Caco-2 (cell line): ENCODE measurements at regions not wholly inside any gene's neighbourhood (a gene's known extent, or its start where the extent isn't known, plus 50 kb on each side); places are given as distances from the start of the nearest gene placed in this dataset.

Source experiments
- BruUV-seq: library from RNA; stranded (reverse); fragments of 400-500 nt; replicated peaks from 2 replicates; lab custom pipeline; 2021; lab: Mats Ljungman, UMichigan
- CTCF ChIA-PET: fragments of 300-600 bp; sonication (Branson Sonifier 250); formaldehyde crosslinking; loops from one replicate; lab custom pipeline; 2022; ENCODE audit warnings: antibody characterized with exemption; lab: Charles Lee
- POLR2A ChIA-PET: fragments of 300-600 bp; sonication (Branson Sonifier 250); formaldehyde crosslinking; loops from one replicate; lab custom pipeline; 2022; ENCODE audit warnings: antibody characterized with exemption; lab: Charles Lee
- DNase-seq, 2 experiments: peaks; one replicate each; pipeline versions ENCODE4 v3.0.0 to v3.0.0-alpha.2; 2020 to 2022
- H3K27me3 ChIP-seq: replicated peaks from 2 replicates; pipeline ENCODE4 v1.6.0; 2011; ENCODE audit warnings: low read length; ENCODE audit not compliant: control insufficient read depth, insufficient read depth
- H3K36me3 ChIP-seq: 2 replicates; pipeline ENCODE4 v1.5.1; 2011; ENCODE audit warnings: low read length; ENCODE audit not compliant: control insufficient read depth, insufficient read depth
- H3K4me1 ChIP-seq: fragments of 250-450 bp; sonication (Bioruptor Pico); 2 replicates; pipeline ENCODE4 v1.5.1; 2020; ENCODE audit warnings: mild to moderate bottlenecking
- H3K4me3 ChIP-seq: 2 replicates; pipeline ENCODE4 v1.5.1; 2011; ENCODE audit warnings: low read depth, mild to moderate bottlenecking, control low read depth, low read length
- H3K9me3 ChIP-seq: fragments of 250-450 bp; sonication (Bioruptor Pico); 2 replicates; pipeline ENCODE4 v1.5.1; 2020; ENCODE audit warnings: mild to moderate bottlenecking, moderate library complexity
- H3K27ac Mint-ChIP-seq: one replicate; pipeline ENCODE4 v1.8.0; 2022; ENCODE audit warnings: mixed read lengths; ENCODE audit not compliant: unreplicated experiment
- H3K27me3 Mint-ChIP-seq: one replicate; pipeline ENCODE4 v1.8.0; 2022; ENCODE audit warnings: mixed read lengths; ENCODE audit not compliant: insufficient read depth, unreplicated experiment
- H3K36me3 Mint-ChIP-seq: one replicate; pipeline ENCODE4 v1.8.0; 2022; ENCODE audit warnings: mild to moderate bottlenecking, mixed read lengths; ENCODE audit not compliant: insufficient read depth, unreplicated experiment
- H3K4me1 Mint-ChIP-seq: one replicate; pipeline ENCODE4 v1.8.0; 2022; ENCODE audit warnings: low read depth, mixed read lengths; ENCODE audit not compliant: unreplicated experiment
- H3K4me3 Mint-ChIP-seq: one replicate; pipeline ENCODE4 v1.8.0; 2022; ENCODE audit warnings: mild to moderate bottlenecking, moderate library complexity, mixed read lengths; ENCODE audit not compliant: unreplicated experiment
- H3K9me3 Mint-ChIP-seq: one replicate; pipeline ENCODE4 v1.8.0; 2022; ENCODE audit warnings: mixed read lengths; ENCODE audit not compliant: unreplicated experiment
- CTCF ChIP-seq, 2 experiments: fragments of 200-600 bp in 1 of 2; IDR thresholded peaks; 1 replicate in 1 of 2; 2 replicates in 1 of 2; pipeline versions ENCODE4 v1.5.1 to v1.8.0; 2011 to 2022; ENCODE audit warnings: antibody characterized with exemption in 1 of 2, control low read depth in 1 of 2, inconsistent platforms in 1 of 2, low read depth in 1 of 2, low read length in 1 of 2, mild to moderate bottlenecking in 1 of 2, moderate library complexity in 1 of 2; ENCODE audit not compliant: insufficient read depth in 1 of 2, severe bottlenecking in 1 of 2, unreplicated experiment in 1 of 2
- intact Hi-C: fragments of 100-400 bp; cut with micrococcal nuclease; formaldehyde crosslinking; loops from one replicate; pipeline ENCODE4 v1.10.0; 2022; ENCODE audit not compliant: unreplicated experiment

- ChIA-PET CTCF (no interaction called here), POLR2A (no interaction called here)
- Mint-ChIP-seq H3K36me3 (peaks cover 11% of the 10 kb centered on the region), H3K27me3 (no peaks in the 10 kb centered on the region), H3K4me1 (no peaks in the 10 kb centered on the region), H3K9me3 (no peaks in the 10 kb centered on the region), H3K4me3 (no peak overlapping the region), H3K27ac (no peak overlapping the region)
- no peaks in the 10 kb centered on the region for H3K36me3 ChIP-seq
- H3K9me3 ChIP-seq = no peaks in the 10 kb centered on the region
- no peaks in the 10 kb centered on the region for H3K4me1 ChIP-seq
- no peak overlapping the region for H3K4me3 ChIP-seq
- no peaks in the 10 kb centered on the region for H3K27me3 ChIP-seq
- DNase-seq = no peak
- intact Hi-C loops = no loop called here
- BruUV-seq = no TSS peak
- TF ChIP-seq CTCF (IDR thresholded peaks at IDR 0.05; ENCODE audit: insufficient read depth in 1 of 2, low read depth in 1 of 2, low read length in 1 of 2, severe bottlenecking in 1 of 2, unreplicated experiment in 1 of 2) = no peak
These were observed 169.9 kb upstream of the S100G start for GRCh38 chrX:16480049-16480448.

- Histone ChIP-seq H3K4me1 (no peaks in the 10 kb centered on the region), H3K27me3 (no peaks in the 10 kb centered on the region), H3K4me3 (no peak overlapping the region), H3K36me3 (no peaks in the 10 kb centered on the region), H3K9me3 (no peaks in the 10 kb centered on the region)
- no peak for DNase-seq
- intact Hi-C loops = no loop called here
- TF ChIP-seq CTCF (IDR thresholded peaks at IDR 0.05; ENCODE audit: insufficient read depth in 1 of 2, low read depth in 1 of 2, low read length in 1 of 2, severe bottlenecking in 1 of 2, unreplicated experiment in 1 of 2) = no peak
- Mint-ChIP-seq H3K9me3 (no peaks in the 10 kb centered on the region), H3K27me3 (no peaks in the 10 kb centered on the region), H3K4me1 (no peaks in the 10 kb centered on the region), H3K27ac (no peak overlapping the region), H3K4me3 (no peak overlapping the region), H3K36me3 (peaks cover 5% of the 10 kb centered on the region)
- CTCF ChIA-PET = interaction anchor here (0.6 kb wide), 1 partner anchor 56 kb away, joined by 5 read pairs; no protein-coding TSS in a partner anchor
- BruUV-seq = no TSS peak
- POLR2A ChIA-PET = no interaction called here
These were observed 165.6 kb upstream of the S100G start for GRCh38 chrX:16484338-16484737.

GRCh38 chrX:16487620-16488385 lies 162.2 kb upstream of the S100G start:
- no peaks in the 10 kb centered on the region for H3K27me3 Mint-ChIP-seq
- no peaks in the 10 kb centered on the region for H3K4me1 Mint-ChIP-seq
- no peaks in the 10 kb centered on the region for H3K9me3 ChIP-seq
- no TSS peak for BruUV-seq
- peaks cover 11% of the 10 kb centered on the region for H3K36me3 Mint-ChIP-seq
- intact Hi-C loops = no loop called here
- no peak overlapping the region for H3K4me3 Mint-ChIP-seq
- ChIA-PET CTCF (no interaction called here), POLR2A (no interaction called here)
- H3K27ac Mint-ChIP-seq = no peak overlapping the region
- no peaks in the 10 kb centered on the region for H3K36me3 ChIP-seq
- H3K27me3 ChIP-seq = no peaks in the 10 kb centered on the region
- TF ChIP-seq CTCF (IDR thresholded peaks at IDR 0.05; ENCODE audit: insufficient read depth in 1 of 2, low read depth in 1 of 2, low read length in 1 of 2, severe bottlenecking in 1 of 2, unreplicated experiment in 1 of 2) = no peak
- H3K4me3 ChIP-seq = no peak overlapping the region
- H3K4me1 ChIP-seq = no peaks in the 10 kb centered on the region
- no peaks in the 10 kb centered on the region for H3K9me3 Mint-ChIP-seq
- DNase-seq = no peak
